Pulmonary artery endothelial cell (primary cell): ENCODE measurements at regions not wholly inside any gene's neighbourhood (a gene's known extent, or its start where the extent isn't known, plus 50 kb on each side); places are given as distances from the start of the nearest gene placed in this dataset.

Experiments
- DNase-seq: peaks from one replicate; pipeline ENCODE4 v3.0.0-alpha.2; 2011; ENCODE audit warnings: low read depth, low spot score

DNA sequence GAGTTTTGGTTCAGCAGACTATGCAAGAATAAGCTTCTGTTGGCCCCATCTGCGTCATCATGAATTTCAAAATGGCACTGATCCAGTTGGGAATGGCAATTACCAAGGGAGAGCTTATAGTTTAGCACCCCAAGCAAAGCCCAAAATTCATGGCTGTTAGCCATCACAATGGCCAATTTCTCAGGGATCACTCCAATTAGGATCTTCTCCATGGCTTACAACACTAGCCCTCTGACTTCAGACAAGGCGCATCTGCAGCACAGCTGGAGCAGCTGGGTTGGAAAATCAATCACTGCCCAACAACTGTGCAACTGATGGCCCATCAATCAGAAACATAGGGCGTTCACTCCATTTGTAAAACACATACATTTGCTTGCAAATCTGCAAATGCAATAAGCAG is 273.6 kb downstream of the SRBD1 start:
- DNase-seq = no peak

DNA sequence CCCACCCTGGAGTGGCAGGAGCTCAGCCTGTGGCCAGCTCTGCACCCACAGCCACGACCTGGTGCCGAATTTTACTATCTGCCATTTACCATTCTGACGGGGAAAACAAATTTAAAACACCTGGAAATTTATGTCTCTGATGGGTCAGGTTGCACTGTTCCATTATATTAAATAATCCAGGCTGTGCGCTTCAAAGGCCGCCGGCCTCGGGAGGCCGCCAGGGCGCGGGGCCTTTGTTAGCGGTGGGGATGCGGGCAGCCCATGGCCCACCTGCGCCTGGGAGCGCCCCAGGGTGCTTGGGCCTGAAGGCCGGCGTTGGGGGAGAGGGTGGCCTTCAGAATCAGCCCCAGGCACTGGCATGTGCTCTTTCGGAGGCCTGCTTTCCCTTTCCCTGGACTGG is 276.9 kb downstream of the SRBD1 start:
- DNase-seq = no peak

DNA sequence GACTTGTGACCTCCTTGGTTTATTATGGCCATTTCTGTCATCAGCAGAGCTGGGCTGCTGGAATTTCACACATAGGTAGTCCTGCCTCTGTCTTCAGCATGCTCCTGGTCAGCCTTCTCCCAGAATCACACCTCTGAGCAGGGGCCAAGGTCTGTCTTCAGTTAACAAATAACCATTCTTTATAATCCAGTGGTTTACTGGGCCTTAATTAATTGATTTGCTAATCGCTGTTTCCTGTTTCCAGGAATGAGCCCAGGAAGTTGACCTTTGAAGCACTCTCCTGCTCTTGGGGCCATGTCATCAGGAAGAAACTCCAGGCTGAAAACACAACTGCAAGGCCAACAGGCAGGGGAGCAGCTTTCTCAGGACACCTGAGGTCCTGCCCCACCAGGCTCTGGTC is 278.5 kb downstream of the SRBD1 start:
- no peak for DNase-seq

DNA sequence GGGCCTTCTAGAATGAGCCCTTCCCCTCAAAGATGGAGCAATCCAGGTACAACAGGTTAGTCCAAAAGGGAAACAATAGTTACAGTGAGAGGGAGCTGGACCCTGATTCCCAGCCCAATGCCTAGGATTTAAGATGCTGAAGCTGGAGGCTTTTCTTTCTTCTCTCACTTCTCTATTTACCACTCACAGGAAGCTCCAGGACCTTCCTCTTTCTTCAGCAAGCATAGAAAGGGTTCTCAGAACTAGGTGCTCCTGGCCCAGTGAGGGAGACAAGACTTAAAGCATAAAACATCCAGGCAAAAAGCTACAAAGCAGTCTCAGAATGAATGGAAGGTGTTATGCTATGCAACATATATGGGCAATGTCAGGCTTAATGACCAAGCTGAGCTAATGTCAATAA is 279.0 kb downstream of the SRBD1 start:
- DNase-seq = no peak

- DNase-seq = no peak
Measured at GRCh38 chr2:45331410-45331786, 279.7 kb downstream of the SRBD1 start.

- peak; percentile 37 for DNase-seq
Measured at GRCh38 chr2:45330637-45331409, 280.2 kb downstream of the SRBD1 start.

- DNase-seq = no peak
Measured at GRCh38 chr2:45330108-45330507, 281.0 kb downstream of the SRBD1 start.

GRCh38 chr2:45329045-45329677 is 281.9 kb downstream of the SRBD1 start:
- DNase-seq = no peak

GRCh38 chr2:45328264-45328870 is 282.7 kb downstream of the SRBD1 start:
- DNase-seq = no peak

- DNase-seq = no peak
Measured at GRCh38 chr2:45323344-45323743, 287.7 kb downstream of the SRBD1 start.

- DNase-seq = no peak
Measured at GRCh38 chr2:45320956-45321355, 290.1 kb downstream of the SRBD1 start.

- no peak for DNase-seq
Measured at GRCh38 chr2:45319683-45320455, 291.2 kb downstream of the SRBD1 start.

DNA sequence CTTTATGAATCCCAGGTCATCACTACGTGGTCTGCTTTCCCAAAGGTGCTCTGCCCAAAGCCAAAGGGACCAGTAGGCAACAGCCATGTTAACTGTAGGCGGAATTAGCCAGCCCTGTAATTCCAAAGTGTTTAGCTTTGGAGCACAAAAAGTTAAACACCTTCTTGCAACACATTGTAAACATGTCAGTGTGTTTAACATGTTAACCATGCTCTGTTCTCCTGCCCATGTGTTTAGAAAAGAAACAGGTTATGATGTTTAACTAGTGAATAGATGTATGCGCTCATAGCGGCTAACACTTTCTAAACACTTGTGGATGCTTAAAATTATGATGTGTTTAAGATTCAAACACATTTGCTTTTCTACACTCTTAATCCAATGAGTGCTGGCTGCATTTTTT is 292.4 kb downstream of the SRBD1 start:
- DNase-seq = no peak

GRCh38 chr2:45316576-45317338 is 294.3 kb downstream of the SRBD1 start:
- no peak for DNase-seq

DNA sequence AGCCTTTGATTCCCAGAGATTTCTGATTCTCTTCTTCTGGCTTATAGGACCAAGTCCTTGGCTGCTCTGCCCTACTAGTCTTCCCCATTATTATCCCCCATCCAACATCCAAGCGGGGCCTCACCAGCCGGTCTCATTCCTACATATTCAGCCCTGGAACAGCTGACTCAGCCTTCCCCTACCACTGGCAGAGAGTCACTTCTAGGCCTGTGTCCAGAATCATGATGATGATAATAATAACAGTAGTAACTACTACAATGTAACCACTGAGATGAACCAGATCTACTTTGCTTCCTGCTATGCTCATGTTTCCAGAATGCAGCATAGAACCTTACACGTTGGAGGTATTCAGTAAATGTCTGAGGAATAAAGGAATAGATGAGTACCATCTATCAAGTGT is 295.2 kb downstream of the SRBD1 start:
- DNase-seq = no peak

DNA sequence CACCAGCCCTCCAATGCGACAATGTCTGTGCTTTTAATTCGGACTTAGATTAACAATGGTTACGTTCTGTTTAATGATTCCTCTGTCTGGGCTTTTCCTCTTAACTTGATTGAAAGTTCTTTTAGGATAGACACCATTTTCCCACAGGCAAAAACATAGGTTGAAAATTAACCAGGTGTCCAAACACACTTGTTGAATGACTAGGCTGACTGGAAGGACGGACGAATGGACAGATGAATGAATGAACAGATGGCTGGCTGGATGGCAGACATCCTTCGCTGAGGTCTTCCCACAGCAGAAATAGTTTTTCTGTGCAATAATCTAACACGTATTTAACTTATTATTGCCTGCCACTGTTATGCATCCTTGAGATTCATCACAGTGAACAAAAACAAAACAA is 298.8 kb downstream of the SRBD1 start:
- no peak for DNase-seq

GRCh38 chr2:45311559-45311958 is 299.5 kb downstream of the SRBD1 start:
- no peak for DNase-seq

DNA sequence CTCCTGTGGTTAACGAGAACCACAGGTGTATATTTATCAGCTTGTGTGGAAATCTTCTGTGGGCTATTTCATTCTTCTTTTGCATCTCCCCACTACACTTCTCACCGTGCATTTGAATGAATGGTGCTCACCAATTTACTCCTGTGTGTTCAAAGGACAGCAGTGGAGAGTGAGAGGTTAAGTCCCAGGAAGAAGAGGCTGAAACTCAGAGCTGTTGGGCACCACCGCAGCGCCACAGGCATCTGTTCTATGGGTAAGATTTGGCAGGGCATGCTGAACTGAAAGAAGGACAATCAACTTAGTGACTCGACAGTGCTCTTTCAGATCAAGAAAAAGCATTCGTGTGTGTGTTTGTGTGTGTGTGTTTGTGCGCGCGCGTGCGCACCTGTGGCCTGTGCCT is 297.9 kb upstream of the SIX2 start:
- DNase-seq = no peak

DNA sequence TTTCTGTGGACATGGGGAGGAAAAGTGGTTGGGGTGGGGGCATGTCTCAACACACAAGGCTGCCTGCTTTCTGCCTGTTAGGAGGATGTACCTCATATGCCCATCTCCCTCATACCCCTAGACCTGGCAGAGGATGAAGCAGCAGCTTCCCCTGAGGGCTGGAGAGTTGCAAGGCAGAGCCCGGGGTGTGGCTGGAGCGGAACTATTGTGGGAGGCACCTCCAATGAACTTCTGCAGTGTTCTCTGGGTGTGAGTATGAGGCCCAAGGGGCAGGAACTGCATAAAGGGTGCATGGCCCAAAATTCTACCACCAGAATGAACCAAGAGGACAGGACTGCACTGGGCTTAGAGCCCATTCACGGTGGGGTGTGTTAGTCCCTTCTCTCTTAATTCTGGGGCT is 296.3 kb upstream of the SIX2 start:
- no peak for DNase-seq

DNA sequence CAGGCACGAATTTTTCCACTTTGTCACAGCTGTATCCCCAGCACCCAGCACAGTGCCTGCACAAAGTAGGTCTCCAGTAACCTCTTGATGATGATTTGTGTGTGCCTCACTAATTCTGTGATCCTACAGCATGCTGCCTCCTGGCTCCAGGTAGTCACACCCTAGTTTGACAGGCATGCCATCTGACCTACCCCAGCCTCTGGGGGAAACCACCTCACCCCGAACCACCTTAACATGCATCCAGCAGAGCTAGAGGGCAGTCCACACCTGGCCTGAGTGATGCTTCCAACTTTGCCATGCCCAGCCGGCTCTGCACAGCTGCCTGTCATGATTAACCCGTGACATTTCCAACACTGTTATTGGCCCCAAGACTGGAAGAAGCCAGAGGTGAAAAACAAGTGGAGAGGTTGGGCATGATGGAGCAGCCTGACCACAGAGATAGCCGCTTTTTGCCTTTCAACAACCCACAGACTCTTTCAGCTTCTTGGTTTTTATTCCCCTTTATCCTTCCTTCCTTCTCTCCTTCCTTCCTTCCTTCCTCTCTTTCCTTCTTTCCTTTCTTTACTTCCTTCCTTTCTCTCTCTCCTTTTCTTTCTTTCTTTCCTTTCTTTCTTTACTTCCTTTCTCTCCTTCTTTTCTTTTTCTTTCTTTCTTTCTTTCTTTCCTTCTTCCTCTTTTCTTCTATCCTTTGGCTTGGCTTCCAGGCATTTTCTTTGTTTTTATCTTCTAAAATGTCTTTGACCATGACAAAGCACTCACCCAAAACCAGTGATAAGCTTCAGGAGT is 294.4 kb upstream of the SIX2 start:
- no peak for DNase-seq
